ENCODE measurements at regions not wholly inside any gene's neighbourhood (a gene's known extent, or its start where the extent isn't known, plus 50 kb on each side); places are given as distances from the start of the nearest gene placed in this dataset.
A peak's percentile ranks its signal among the peaks of the same experiment; 100 is the strongest.
"Not testable (repeated sequence)": the region's sequence is repeated elsewhere in the genome, so short reads cannot be mapped to it uniquely, and the experiment has no call there.

GRCh38 chr9:86488345-86488744, 134.1 kb upstream of the TUT7 start:
- DNase-seq (ENCODE audit: low spot score), result no peak

GRCh38 chr9:86487838-86488233, 133.6 kb upstream of the TUT7 start:
- DNase-seq (ENCODE audit: low spot score), result no peak

GRCh38 chr9:86486891-86487837, 133.0 kb upstream of the TUT7 start:
- DNase-seq (ENCODE audit: low spot score), result peak; percentile 59

GRCh38 chr9:86485359-86485758, 131.1 kb upstream of the TUT7 start:
- DNase-seq (ENCODE audit: low spot score), result no peak

- DNase-seq (ENCODE audit: low spot score), result no peak
Measured at GRCh38 chr9:86483496-86483895, 129.3 kb upstream of the TUT7 start.

GRCh38 chr9:86481466-86481865, 127.3 kb upstream of the TUT7 start:
- no peak for DNase-seq (ENCODE audit: low spot score)

- DNase-seq (ENCODE audit: low spot score), result not testable (repeated sequence)
Measured at GRCh38 chr9:86475255-86475654, 121.0 kb upstream of the TUT7 start.

- no peak for DNase-seq (ENCODE audit: low spot score)
Measured at GRCh38 chr9:86471171-86471815, 117.1 kb upstream of the TUT7 start.

- no peak for DNase-seq (ENCODE audit: low spot score)
Measured at GRCh38 chr9:86470326-86470725, 116.1 kb upstream of the TUT7 start.

- DNase-seq (ENCODE audit: low spot score), result no peak
Measured at GRCh38 chr9:86469476-86470250, 115.5 kb upstream of the TUT7 start.

- no peak for DNase-seq (ENCODE audit: low spot score)
Measured at GRCh38 chr9:86464242-86464641, 110.0 kb upstream of the TUT7 start.

GRCh38 chr9:86460216-86461002, 106.2 kb upstream of the TUT7 start:
- no peak for DNase-seq (ENCODE audit: low spot score)

GRCh38 chr9:86459599-86460155, 105.5 kb upstream of the TUT7 start:
- DNase-seq (ENCODE audit: low spot score), result no peak

- no peak for DNase-seq (ENCODE audit: low spot score)
Measured at GRCh38 chr9:86459191-86459590, 105.0 kb upstream of the TUT7 start.

- DNase-seq (ENCODE audit: low spot score), result no peak
Measured at GRCh38 chr9:86458191-86458855, 104.1 kb upstream of the TUT7 start.

GRCh38 chr9:86456416-86456815, 102.2 kb upstream of the TUT7 start:
- DNase-seq (ENCODE audit: low spot score), result no peak

GRCh38 chr9:86454701-86455615, 100.7 kb upstream of the TUT7 start:
- DNase-seq (ENCODE audit: low spot score), result no peak

- no peak for DNase-seq (ENCODE audit: low spot score)
Measured at GRCh38 chr9:86452201-86452828, 98.1 kb upstream of the TUT7 start.

GRCh38 chr9:86449246-86449645, 95.0 kb upstream of the TUT7 start:
- DNase-seq (ENCODE audit: low spot score), result no peak
